ENCODE measurements at regions not wholly inside any gene's neighbourhood (a gene's known extent, or its start where the extent isn't known, plus 50 kb on each side); places are given as distances from the start of the nearest gene placed in this dataset.

DNA sequence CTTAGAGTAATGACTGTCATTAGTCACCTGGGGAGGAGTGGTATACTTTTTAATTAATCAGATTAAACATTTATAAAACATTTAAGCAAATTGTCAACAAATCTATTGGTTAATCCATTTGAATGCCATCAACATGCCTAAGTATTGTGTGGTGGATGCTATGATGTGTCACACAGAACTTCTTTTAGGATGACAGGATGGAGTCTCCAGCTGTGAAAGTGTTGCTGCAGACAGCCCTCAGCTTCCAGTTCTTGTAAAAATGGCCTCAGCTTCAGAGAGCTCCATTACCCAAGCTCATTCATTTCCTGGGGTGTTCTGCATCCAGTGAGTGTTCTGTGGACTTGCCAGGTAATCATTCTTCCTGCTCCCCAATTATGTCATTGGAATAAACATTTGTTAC lies 74.3 kb upstream of the CLNK start:
- no peak for TF ChIP-seq POLR2A (IDR thresholded peaks at IDR 0.05)
- TF ChIP-seq, protein P1, sequence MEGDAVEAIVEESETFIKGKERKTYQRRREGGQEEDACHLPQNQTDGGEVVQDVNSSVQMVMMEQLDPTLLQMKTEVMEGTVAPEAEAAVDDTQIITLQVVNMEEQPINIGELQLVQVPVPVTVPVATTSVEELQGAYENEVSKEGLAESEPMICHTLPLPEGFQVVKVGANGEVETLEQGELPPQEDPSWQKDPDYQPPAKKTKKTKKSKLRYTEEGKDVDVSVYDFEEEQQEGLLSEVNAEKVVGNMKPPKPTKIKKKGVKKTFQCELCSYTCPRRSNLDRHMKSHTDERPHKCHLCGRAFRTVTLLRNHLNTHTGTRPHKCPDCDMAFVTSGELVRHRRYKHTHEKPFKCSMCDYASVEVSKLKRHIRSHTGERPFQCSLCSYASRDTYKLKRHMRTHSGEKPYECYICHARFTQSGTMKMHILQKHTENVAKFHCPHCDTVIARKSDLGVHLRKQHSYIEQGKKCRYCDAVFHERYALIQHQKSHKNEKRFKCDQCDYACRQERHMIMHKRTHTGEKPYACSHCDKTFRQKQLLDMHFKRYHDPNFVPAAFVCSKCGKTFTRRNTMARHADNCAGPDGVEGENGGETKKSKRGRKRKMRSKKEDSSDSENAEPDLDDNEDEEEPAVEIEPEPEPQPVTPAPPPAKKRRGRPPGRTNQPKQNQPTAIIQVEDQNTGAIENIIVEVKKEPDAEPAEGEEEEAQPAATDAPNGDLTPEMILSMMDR (IDR thresholded peaks at IDR 0.05) = no peak

All from gastroesophageal sphincter (tissue), 3 donors.